NB4 (cell line): ENCODE measurements at regions not wholly inside any gene's neighbourhood (a gene's known extent, or its start where the extent isn't known, plus 50 kb on each side); places are given as distances from the start of the nearest gene placed in this dataset.

ENCODE experiments used
- DNase-seq: peaks from one replicate; pipeline ENCODE4 v3.0.0; 2010; ENCODE audit warnings: low read depth
- H3K4me3 ChIP-seq: one replicate; pipeline ENCODE4 v1.5.1; 2011; ENCODE audit warnings: mild to moderate bottlenecking, low read depth, low read length, moderate library complexity
- CTCF ChIP-seq: IDR thresholded peaks from one replicate; pipeline ENCODE4 v1.5.1; 2012; ENCODE audit warnings: low read depth, low read length
- MYC ChIP-seq: IDR thresholded peaks from 2 replicates; pipeline ENCODE4 v1.6.1; 2011; ENCODE audit warnings: low read depth, low read length
- POLR2A ChIP-seq: IDR thresholded peaks from 2 replicates; pipeline ENCODE4 v1.6.1; 2011; ENCODE audit warnings: mild to moderate bottlenecking; ENCODE audit not compliant: insufficient read length; ENCODE audit errors: extremely low read depth
- TF ChIP-seq, protein P1 (sequence below): IDR thresholded peaks from 2 replicates; pipeline ENCODE4 v1.6.1; 2011; ENCODE audit warnings: low read depth, low read length

- DNase-seq = no peak
- TF ChIP-seq, protein P1, sequence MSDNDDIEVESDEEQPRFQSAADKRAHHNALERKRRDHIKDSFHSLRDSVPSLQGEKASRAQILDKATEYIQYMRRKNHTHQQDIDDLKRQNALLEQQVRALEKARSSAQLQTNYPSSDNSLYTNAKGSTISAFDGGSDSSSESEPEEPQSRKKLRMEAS = no peak
- TF ChIP-seq MYC (no peak), POLR2A (no peak), CTCF (no peak)
- no peak overlapping the region for H3K4me3 ChIP-seq
These were observed 355.7 kb upstream of the DPYD start for GRCh38 chr1:98276514-98276913.

- no peak overlapping the region for H3K4me3 ChIP-seq
- DNase-seq = no peak
- TF ChIP-seq, protein P1 = no peak
- TF ChIP-seq MYC (no peak), POLR2A (no peak), CTCF (no peak)
These were observed 347.5 kb upstream of the DPYD start for GRCh38 chr1:98268316-98268715.

GRCh38 chr1:98267423-98267822 lies 346.6 kb upstream of the DPYD start:
- no peak for DNase-seq
- H3K4me3 ChIP-seq = no peak overlapping the region
- TF ChIP-seq MYC (no peak), POLR2A (no peak), CTCF (no peak)
- TF ChIP-seq, protein P1 = no peak

GRCh38 chr1:98264727-98265126 lies 343.9 kb upstream of the DPYD start:
- no peak for TF ChIP-seq POLR2A
- TF ChIP-seq, protein P1 = no peak
- TF ChIP-seq CTCF = no peak
- no peak for TF ChIP-seq MYC
- no peak for DNase-seq
- no peak overlapping the region for H3K4me3 ChIP-seq

DNA sequence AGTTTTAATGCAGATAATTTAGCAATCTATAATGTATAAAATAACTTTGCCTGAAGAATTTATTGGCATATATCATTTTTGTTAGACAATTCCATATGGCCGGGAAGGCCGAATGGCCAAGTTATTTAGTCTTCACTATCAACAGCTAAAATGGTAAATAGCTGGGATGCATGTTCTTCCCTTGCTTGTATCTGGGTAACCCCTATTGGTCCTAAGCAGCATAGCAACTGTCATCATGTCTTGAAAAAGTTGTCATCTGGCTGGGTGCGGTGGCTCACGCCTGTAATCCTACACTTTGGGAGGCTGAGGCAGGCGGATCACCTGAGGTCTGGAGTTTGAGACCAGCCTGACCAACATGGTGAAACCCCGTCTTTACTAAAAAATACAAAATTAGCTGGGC lies 340.0 kb upstream of the DPYD start:
- TF ChIP-seq CTCF (no peak), POLR2A (no peak), MYC (no peak)
- TF ChIP-seq, protein P1 = no peak
- no peak overlapping the region for H3K4me3 ChIP-seq
- DNase-seq = no peak

- TF ChIP-seq CTCF (no peak), MYC (no peak), POLR2A (no peak)
- TF ChIP-seq, protein P1 = no peak
- no peak overlapping the region for H3K4me3 ChIP-seq
- DNase-seq = no peak
These were observed 339.6 kb upstream of the DPYD start for GRCh38 chr1:98260412-98260811.
